SK-N-MC (cell line): ENCODE measurements at regions not wholly inside any gene's neighbourhood (a gene's known extent, or its start where the extent isn't known, plus 50 kb on each side); places are given as distances from the start of the nearest gene placed in this dataset.

Source experiments
- EZH2 ChIP-seq: fragments of 200-600 bp; sonication (generic); IDR thresholded peaks from one replicate; pipeline ENCODE4 v1.6.1; 2017; ENCODE audit warnings: antibody characterized with exemption
- POLR2AphosphoS5 ChIP-seq: IDR thresholded peaks from 2 replicates; pipeline ENCODE4 v1.6.1; 2012; ENCODE audit warnings: mild to moderate bottlenecking, low read depth, low read length, borderline replicate concordance

DNA sequence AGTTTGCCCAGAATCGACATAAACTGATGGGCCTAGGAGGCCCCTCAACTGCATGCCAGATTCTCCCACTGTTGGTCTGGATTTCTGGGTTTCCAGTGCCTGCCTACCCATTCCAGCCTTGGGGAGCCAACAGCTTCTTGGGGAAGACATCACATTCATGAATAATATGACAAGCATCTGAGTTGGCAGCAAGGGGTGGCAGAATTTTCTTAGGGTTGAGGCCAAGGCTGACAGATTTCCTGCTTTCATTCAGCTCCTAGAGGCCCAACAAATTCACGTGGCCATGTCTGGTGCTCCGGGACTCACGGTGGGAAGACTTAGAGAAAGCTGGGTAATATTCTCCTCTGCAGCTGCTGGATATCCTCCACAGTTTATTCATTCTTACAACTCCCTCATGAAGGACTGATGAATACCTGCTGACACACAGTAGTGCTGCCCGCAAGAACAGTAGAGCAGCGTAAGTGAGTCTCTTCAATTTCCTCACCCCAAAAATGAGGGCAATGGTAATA lies 305.0 kb upstream of the TNC start:
- TF ChIP-seq POLR2AphosphoS5 (no peak), EZH2 (no peak)
